ENCODE measurements at regions not wholly inside any gene's neighbourhood (a gene's known extent, or its start where the extent isn't known, plus 50 kb on each side); places are given as distances from the start of the nearest gene placed in this dataset.

DNA sequence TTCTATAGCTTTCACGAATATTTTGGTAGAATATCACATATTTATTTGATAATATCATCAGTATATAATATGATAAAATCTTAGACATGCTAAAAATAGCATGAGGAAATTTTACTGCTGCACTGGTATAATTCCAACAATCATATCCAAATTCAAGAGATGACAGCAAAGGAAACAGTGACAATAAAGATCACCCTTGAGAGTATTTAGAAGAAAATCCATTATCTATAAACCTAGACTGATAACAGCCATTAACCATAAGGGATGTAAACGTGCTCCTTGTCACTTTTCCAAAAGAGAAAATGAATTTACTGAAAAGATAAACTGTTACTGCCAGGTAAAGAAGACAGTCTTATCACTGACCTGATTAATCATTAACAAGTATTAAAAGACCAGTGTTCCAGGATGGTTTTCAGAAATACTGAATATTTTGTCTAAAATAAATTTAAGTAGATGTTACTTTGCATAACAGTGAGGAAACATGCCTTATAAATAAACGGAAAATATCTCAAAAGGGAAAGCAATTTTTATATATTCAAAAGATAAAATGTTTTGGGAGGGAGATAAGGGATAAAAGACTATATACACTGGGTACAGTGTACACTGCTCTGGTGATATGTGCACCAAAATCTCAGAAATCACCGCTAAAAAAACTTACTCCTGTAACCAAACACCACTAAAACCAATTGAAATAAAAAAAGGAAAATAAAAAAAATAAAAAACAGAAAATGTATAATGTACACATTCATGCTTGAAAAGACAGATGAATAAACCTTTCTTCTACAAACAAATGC lies 1704.7 kb downstream of the HACE1 start:
- Histone ChIP-seq H3K9me3 (no peaks in the 10 kb centered on the region), H3K27me3 (no peaks in the 10 kb centered on the region), H3K27ac (no peak overlapping the region), H3K4me1 (no peaks in the 10 kb centered on the region), H3K36me3 (no peaks in the 10 kb centered on the region), H3K4me3 (no peak overlapping the region)
- TF ChIP-seq, protein P1, sequence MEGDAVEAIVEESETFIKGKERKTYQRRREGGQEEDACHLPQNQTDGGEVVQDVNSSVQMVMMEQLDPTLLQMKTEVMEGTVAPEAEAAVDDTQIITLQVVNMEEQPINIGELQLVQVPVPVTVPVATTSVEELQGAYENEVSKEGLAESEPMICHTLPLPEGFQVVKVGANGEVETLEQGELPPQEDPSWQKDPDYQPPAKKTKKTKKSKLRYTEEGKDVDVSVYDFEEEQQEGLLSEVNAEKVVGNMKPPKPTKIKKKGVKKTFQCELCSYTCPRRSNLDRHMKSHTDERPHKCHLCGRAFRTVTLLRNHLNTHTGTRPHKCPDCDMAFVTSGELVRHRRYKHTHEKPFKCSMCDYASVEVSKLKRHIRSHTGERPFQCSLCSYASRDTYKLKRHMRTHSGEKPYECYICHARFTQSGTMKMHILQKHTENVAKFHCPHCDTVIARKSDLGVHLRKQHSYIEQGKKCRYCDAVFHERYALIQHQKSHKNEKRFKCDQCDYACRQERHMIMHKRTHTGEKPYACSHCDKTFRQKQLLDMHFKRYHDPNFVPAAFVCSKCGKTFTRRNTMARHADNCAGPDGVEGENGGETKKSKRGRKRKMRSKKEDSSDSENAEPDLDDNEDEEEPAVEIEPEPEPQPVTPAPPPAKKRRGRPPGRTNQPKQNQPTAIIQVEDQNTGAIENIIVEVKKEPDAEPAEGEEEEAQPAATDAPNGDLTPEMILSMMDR (IDR thresholded peaks at IDR 0.05) = no peak
- TF ChIP-seq POLR2A (IDR thresholded peaks at IDR 0.05) = no peak
- TF ChIP-seq EP300 (IDR thresholded peaks at IDR 0.05) = no peak
- no peak for TF ChIP-seq POLR2AphosphoS5 (IDR thresholded peaks at IDR 0.05)
- DNase-seq = no peak
- 12 to 30% (median 19%) methylated on average over 4 of the region's 4 CpGs for WGBS, 5 donors
- intact Hi-C loops (cut with DNase I; ENCODE audit: low total_unique reads) = no loop called here

DNA sequence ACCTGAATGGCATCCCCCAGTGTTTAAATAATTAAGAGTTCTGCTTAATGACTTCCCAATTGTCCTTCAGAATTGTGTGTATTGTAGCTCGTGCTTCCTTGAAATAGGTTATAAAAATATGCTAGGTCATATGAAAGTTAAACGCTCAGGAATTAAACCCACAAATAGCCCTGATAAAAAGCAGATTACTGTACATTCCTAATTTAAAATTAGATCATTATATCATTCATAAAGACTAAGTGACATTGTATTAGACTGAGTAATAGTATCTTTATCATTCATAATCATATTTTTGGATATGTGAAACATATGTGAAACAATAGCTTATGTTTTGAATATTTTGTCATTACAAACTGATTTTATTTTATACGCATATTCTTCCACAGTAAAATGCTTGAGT lies 1706.7 kb downstream of the HACE1 start:
- TF ChIP-seq, protein P1 (IDR thresholded peaks at IDR 0.05) = no peak
- Histone ChIP-seq H3K4me1 (no peaks in the 10 kb centered on the region), H3K27me3 (no peaks in the 10 kb centered on the region), H3K9me3 (no peaks in the 10 kb centered on the region), H3K4me3 (no peak overlapping the region), H3K27ac (no peak overlapping the region), H3K36me3 (no peaks in the 10 kb centered on the region)
- intact Hi-C loops (cut with DNase I; ENCODE audit: low total_unique reads) = no loop called here
- no peak for DNase-seq
- 60 to 72% (median 67%) methylated on average over 3 of the region's 3 CpGs for WGBS, 5 donors

DNA sequence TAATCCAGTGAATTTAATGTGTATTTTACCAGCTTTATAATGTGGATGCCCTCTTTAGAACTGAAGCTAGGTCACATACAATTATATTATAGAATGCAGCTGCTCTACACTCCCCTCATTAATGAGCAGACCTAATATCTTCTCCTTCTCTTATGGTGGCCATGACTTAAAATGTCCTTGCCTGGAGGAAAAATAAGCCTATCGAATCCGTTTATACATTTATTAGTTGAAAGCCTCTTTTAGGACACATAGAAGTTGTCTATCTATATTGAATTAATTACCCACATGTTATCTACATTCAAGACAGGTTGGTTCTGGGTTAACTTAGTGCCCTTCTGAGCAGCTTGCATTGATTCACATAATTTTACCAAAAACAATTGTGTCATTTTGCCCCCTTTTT lies 1716.8 kb downstream of the HACE1 start:
- TF ChIP-seq, protein P1 (IDR thresholded peaks at IDR 0.05) = no peak
- TF ChIP-seq EP300 (IDR thresholded peaks at IDR 0.05) (no peak), POLR2A (IDR thresholded peaks at IDR 0.05) (no peak), POLR2AphosphoS5 (IDR thresholded peaks at IDR 0.05) (no peak)
- WGBS, 5 donors = 75 to 88% (median 85%) methylated on average over 2 of the region's 2 CpGs
- no peak overlapping the region for H3K27ac ChIP-seq
- intact Hi-C loops (cut with DNase I; ENCODE audit: low total_unique reads) = no loop called here
- no peaks in the 10 kb centered on the region for H3K36me3 ChIP-seq
- no peaks in the 10 kb centered on the region for H3K4me1 ChIP-seq
- H3K27me3 ChIP-seq = no peaks in the 10 kb centered on the region
- no peaks in the 10 kb centered on the region for H3K9me3 ChIP-seq
- no peak for DNase-seq
- H3K4me3 ChIP-seq = no peak overlapping the region

DNA sequence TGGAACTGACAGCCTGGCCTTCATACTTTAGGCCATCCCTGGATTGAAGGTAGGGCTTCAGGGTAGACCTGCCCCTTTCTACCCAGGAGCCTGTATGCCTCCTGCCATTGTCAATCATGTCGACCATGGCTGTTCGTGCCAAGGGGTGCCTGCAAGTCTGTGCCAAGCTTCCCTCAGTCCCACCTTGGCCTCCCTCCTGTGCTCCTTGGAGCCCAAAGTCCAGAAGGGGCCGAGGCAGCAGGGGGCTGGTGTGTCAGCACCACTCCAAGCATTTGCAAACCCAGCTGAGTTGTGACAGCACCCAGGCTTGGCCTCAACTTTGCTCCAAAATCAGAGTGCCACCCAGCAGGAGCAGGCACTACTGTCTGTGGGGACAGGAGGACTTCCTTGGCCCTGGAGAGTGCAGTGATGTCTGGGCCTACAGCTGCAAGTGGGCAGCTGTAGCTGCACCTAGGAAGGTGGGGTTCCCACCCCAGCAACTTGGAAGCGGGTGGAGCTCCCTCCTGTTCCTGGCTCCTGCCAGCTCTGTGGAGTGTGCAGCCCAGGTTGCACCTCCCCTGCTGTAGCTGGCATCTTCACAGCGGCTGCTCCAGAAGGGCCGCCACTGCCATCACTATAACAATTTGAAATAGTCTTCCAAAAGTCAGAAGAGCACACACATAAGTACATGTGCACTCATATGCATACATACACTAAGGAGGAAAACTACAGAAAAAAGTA lies 1719.3 kb downstream of the HACE1 start:
- H3K9me3 ChIP-seq = no peaks in the 10 kb centered on the region
- TF ChIP-seq POLR2A (IDR thresholded peaks at IDR 0.05) (no peak), EP300 (IDR thresholded peaks at IDR 0.05) (no peak), POLR2AphosphoS5 (IDR thresholded peaks at IDR 0.05) (no peak)
- TF ChIP-seq, protein P1 (IDR thresholded peaks at IDR 0.05) = no peak
- WGBS, 5 donors = 84 to 88% (median 87%) methylated on average over 4 to 6 of the region's 6 CpGs
- no peak overlapping the region for H3K27ac ChIP-seq
- H3K36me3 ChIP-seq = no peaks in the 10 kb centered on the region
- DNase-seq = no peak
- H3K27me3 ChIP-seq = no peaks in the 10 kb centered on the region
- no peaks in the 10 kb centered on the region for H3K4me1 ChIP-seq
- intact Hi-C loops (cut with DNase I; ENCODE audit: low total_unique reads) = no loop called here
- H3K4me3 ChIP-seq = no peak overlapping the region
